HG03457 (cell line): ENCODE measurements at regions not wholly inside any gene's neighbourhood (a gene's known extent, or its start where the extent isn't known, plus 50 kb on each side); places are given as distances from the start of the nearest gene placed in this dataset.
A peak's percentile ranks its signal among the peaks of the same experiment; 100 is the strongest.
"Not testable (repeated sequence)": the region's sequence is repeated elsewhere in the genome, so short reads cannot be mapped to it uniquely, and the experiment has no call there.

Experiments used
- ATAC-seq: cut with Tn5 transposase; IDR thresholded peaks from one replicate; pipeline ENCODE4 v1.9.1; 2021; ENCODE audit warnings: moderate number of reproducible peaks; ENCODE audit not compliant: unreplicated experiment

GRCh38 chr16:29355339-29356059 is 51.0 kb downstream of the NPIPB11 start:
- ATAC-seq, result not testable (repeated sequence)

GRCh38 chr16:29354449-29354848 is 52.1 kb downstream of the NPIPB11 start:
- ATAC-seq, result not testable (repeated sequence)

GRCh38 chr16:29352617-29352999 is 53.9 kb downstream of the NPIPB11 start:
- not testable (repeated sequence) for ATAC-seq

GRCh38 chr16:29351970-29352616 is 54.4 kb downstream of the NPIPB11 start:
- ATAC-seq, result not testable (repeated sequence)

- ATAC-seq, result not testable (repeated sequence)
Observed at GRCh38 chr16:29351271-29351969, 55.1 kb downstream of the NPIPB11 start.

GRCh38 chr16:29349966-29350365 is 56.5 kb downstream of the NPIPB11 start:
- not testable (repeated sequence) for ATAC-seq

- ATAC-seq, result not testable (repeated sequence)
Observed at GRCh38 chr16:29348748-29349147, 57.8 kb downstream of the NPIPB11 start.

GRCh38 chr16:29348123-29348690 is 58.3 kb downstream of the NPIPB11 start:
- ATAC-seq, result not testable (repeated sequence)

GRCh38 chr16:29346796-29347580 is 59.5 kb downstream of the NPIPB11 start:
- ATAC-seq, result not testable (repeated sequence)

- not testable (repeated sequence) for ATAC-seq
Observed at GRCh38 chr16:29346203-29346602, 60.3 kb downstream of the NPIPB11 start.

GRCh38 chr16:29342937-29343336 is 63.6 kb downstream of the NPIPB11 start:
- not testable (repeated sequence) for ATAC-seq

- ATAC-seq, result not testable (repeated sequence)
Observed at GRCh38 chr16:29340779-29341438, 65.6 kb downstream of the NPIPB11 start.

GRCh38 chr16:29340235-29340634 is 66.3 kb downstream of the NPIPB11 start:
- not testable (repeated sequence) for ATAC-seq

- ATAC-seq, result peak; percentile 70
Observed at GRCh38 chr16:29338821-29339700, 67.5 kb downstream of the NPIPB11 start.

GRCh38 chr16:29337385-29337901 is 69.1 kb downstream of the NPIPB11 start:
- not testable (repeated sequence) for ATAC-seq

- ATAC-seq, result not testable (repeated sequence)
Observed at GRCh38 chr16:29335549-29335846, 71.0 kb downstream of the NPIPB11 start.

- not testable (repeated sequence) for ATAC-seq
Observed at GRCh38 chr16:29334776-29335548, 71.5 kb downstream of the NPIPB11 start.

- ATAC-seq, result not testable (repeated sequence)
Observed at GRCh38 chr16:29333492-29334097, 72.9 kb downstream of the NPIPB11 start.
